COR-L47 (cell line): ENCODE measurements at regions not wholly inside any gene's neighbourhood (a gene's known extent, or its start where the extent isn't known, plus 50 kb on each side); places are given as distances from the start of the nearest gene placed in this dataset.

Source experiments
- DNase-seq: peaks from one replicate; lab custom pipeline; 2025; lab: John Stamatoyannopoulos, UW

DNA sequence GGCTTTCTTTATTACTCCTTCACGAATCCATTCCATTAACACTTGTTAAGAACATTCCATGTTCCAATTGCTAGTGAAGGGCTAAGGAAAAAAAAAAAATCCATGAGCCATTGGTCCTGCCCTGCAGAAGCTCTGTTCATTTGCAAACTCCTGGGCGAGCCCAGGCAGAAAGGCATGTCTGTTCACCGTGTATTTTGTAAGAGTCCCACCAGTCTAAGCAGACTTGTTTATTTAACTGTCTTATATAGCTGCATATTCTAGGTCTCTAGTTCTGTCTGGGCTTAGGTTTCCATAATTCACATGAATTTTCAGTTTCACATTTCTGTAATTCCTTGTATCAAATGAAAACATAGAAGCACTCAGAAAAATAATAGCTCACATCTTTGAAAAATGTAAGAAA is 97.4 kb upstream of the POU2AF2 start:
- DNase-seq = no peak

DNA sequence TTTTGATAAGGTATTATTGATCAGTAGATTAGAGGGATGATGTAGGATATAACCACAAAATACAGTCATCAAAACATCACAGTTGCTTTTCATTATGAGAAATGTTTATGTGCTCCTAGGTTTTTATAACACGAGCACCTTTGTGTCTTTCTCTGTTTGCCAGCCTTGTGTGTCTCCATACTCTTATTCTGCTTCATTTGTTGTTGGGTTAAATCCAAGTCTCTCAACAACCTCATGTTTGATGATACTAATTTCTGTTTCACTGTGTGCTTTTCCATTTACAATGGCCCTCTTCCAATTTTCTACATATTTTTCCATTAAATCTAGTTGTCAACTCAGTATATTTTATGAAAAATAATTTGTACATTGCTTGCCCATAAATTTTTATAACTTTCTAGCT is 107.7 kb upstream of the POU2AF2 start:
- DNase-seq = peak; percentile 19

- no peak for DNase-seq
Measured at GRCh38 chr11:111135778-111136570, 109.6 kb upstream of the POU2AF2 start.

- DNase-seq = no peak
Measured at GRCh38 chr11:111135101-111135500, 110.4 kb upstream of the POU2AF2 start.

- DNase-seq = no peak
Measured at GRCh38 chr11:111128076-111128870, 117.3 kb upstream of the POU2AF2 start.

GRCh38 chr11:111124724-111125123 is 120.8 kb upstream of the POU2AF2 start:
- no peak for DNase-seq

GRCh38 chr11:111123463-111124398 is 121.8 kb upstream of the POU2AF2 start:
- no peak for DNase-seq

GRCh38 chr11:111120696-111121302 is 124.7 kb upstream of the POU2AF2 start:
- no peak for DNase-seq

DNA sequence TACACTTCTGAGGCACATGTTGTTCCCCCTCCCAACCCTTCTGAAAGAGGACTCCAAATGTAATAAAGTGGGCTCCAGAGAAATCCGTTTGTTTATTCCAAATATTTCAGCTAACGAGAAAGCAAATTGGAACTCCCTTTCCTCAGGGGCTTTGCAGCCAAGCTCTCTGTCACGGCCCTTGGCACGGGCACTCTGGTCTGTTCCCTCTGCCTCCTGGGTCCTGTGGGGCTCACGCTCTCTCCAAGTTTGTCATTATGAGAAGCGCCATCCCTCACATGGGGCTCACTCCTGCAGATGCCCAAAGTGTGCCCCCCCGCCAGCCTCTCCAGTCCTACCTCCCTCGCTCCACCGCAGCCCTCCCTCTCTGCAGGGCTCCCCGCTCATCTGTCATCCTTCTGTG is 125.4 kb upstream of the POU2AF2 start:
- no peak for DNase-seq

GRCh38 chr11:111119751-111120150 is 125.8 kb upstream of the POU2AF2 start:
- DNase-seq = no peak

GRCh38 chr11:111115890-111116289 is 129.6 kb upstream of the POU2AF2 start:
- no peak for DNase-seq

GRCh38 chr11:111114091-111114490 is 131.4 kb upstream of the POU2AF2 start:
- DNase-seq = no peak

DNA sequence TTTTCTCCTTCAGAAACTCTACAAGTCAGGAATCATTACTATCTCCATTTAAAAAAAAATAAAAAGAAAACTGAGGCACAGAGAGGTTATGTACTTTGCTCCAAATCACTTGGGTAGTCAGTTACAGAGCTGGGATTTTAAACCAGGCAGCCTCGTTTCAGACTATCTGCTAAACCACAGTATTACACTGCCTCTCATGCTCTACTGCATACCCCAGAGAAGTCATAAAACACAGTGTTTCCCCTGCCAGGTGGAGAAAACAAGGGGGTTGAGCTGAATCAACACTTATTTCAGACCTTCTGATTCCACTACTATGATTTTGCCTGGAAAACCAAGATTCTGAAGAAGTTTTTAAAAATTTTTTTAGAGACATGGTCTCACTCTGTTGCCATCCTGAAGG is 132.9 kb upstream of the POU2AF2 start:
- no peak for DNase-seq

DNA sequence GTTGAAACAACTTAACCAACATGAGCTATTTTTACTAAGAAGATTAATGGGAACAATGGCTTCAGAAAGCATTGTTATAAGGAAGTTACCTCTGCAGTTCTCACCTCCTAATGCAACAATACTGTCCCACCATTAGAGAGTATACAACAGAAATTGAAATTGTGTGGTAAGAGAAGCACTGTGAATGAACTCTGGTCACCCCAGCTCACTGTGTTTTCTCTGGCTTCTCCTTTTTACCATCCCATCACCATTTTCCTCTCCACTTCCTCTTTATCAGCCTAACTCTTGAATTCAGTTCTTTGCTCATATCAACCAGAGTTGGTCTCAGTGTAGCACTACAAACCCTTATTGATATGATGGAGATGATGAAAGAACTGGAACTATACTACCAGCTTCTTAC is 138.0 kb upstream of the POU2AF2 start:
- no peak for DNase-seq

GRCh38 chr11:111106641-111107040 is 138.9 kb upstream of the POU2AF2 start:
- no peak for DNase-seq

DNA sequence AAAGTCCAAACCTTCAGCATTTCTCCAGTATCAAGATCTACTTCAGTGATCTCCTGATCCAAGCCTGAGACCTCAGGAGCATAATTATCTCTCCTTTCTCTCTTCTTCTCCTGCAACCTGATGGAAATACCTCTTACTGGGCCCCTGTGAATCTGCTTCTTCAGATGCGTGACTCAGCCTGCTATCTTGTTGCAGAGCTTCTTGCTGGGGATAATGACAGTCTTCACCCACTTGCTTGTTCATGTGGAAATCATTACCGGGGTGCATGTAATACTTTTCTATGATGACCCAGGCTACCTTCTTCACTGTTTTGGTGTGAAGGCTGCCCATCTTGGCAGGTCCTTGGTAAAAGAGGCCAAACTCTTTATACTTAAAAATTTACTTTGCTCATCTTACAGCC is 140.0 kb upstream of the POU2AF2 start:
- no peak for DNase-seq

DNA sequence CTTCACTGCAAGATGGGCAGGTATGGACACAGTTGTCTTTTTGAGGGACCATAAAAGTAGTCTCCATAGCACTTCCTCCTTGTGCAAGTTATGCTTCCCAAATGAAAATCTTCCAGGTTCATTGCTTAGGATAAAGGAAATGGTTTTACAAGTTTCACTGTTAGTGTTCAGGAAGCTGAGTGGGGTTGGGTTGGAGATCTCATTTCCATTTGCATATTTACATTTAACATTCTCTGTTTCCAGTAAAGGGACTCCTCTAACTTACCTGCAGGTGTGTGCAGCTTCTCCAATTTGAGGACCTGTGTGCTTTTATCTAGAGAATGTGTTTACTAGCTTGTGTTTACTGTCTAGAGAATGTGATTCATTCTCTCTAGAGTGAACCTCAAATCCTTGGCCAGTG is 141.3 kb upstream of the POU2AF2 start:
- no peak for DNase-seq

DNA sequence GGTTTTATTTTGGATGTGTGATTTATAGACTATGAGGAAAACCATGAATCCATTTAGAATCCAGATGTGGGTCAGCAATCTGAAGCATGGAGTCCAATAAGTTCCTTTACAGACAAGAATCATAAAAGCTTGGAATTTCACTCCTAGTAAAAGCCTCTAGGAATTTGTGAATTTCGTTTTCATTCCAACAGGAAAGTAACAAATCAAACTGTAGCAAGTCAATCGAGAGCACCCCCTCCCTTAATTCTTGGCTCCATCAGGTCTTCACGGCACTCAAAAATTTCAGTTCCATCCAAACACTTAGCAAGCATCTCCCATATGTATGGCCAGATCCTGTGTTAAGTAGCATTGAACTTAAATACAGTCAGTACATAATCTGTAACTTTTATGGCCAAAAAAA is 143.6 kb upstream of the POU2AF2 start:
- no peak for DNase-seq

DNA sequence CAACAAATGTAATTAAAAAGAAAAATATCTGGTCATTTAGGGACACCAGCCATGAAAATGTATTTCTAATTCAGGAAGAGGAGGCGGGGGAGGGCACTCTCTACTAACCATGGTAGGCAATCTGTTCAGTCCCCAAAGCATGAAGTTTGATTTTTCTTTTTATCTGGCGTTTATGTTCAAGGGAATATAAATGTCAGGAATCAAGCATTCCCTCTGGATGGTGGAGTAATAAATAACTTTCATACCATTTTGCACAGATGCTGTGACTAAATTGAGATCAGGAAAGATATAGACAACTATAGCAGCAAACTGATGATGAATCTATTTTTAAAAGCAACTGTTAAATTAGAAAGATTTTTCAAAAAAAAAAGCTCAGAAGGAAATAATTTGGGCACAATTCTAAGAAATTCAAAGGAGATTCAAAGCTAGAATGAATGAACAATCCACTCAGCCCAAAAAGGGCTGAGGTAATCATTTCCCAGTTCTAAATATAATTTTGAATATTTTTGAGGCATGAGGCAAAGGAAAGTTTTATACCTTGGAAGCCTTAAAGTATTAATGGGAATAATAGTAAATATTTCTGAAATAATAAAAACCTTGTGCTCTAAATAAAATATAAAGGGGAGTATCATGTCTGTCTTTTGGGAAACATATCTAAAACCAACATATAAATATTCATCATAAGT is 146.4 kb upstream of the POU2AF2 start:
- DNase-seq = no peak

- DNase-seq = no peak
Measured at GRCh38 chr11:111098091-111098490, 147.4 kb upstream of the POU2AF2 start.

DNA sequence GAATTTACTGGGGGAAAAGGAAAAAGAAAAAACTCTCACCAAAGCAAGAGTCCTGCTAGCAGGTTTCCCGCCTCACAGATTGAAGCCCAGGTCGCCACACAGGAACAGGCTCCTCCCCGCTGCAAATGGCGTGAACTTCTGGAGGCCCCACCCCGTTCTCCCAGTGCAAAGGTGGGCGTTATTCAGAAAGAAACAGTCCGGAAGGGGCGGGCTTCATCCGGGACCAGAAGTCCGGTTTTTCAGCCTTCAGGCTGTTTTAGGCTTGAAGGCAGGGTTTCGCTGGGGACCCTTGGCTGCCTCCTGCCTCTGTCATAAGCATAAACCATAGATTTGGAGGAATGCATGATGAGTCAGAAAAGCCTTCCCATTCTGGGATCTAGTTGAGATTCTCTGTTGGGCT is 148.3 kb upstream of the POU2AF2 start:
- no peak for DNase-seq
